ENCODE measurements at regions not wholly inside any gene's neighbourhood (a gene's known extent, or its start where the extent isn't known, plus 50 kb on each side); places are given as distances from the start of the nearest gene placed in this dataset.

DNA sequence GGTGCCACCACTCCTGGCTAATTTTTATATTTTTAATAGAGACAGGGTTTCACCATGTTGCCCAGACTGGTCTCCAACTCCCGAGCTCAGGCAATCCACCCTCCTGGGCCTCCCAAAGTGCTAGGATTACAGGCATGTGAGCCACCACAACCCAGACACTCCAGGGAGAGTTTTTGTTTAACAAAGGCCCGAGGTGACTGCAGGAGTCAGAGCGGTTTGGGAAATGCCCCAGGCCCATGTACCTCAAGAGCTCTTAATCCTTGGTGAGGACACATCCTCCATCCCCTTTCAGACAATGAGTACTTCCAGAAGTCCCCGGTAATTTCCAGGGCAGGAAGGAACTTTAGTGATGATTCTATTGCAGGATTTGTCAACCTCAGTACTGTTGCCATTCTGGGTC, 176.0 kb downstream of the ESRRB start:
- DNase-seq (ENCODE audit: low read depth), result no peak

- DNase-seq (ENCODE audit: low read depth), result no peak
These were observed 188.8 kb downstream of the ESRRB start for GRCh38 chr14:76564471-76565422.

- DNase-seq (ENCODE audit: low read depth), result no peak
These were observed 190.5 kb downstream of the ESRRB start for GRCh38 chr14:76566439-76566838.

- no peak for DNase-seq (ENCODE audit: low read depth)
These were observed 186.7 kb upstream of the VASH1 start for GRCh38 chr14:76574416-76575095.

DNA sequence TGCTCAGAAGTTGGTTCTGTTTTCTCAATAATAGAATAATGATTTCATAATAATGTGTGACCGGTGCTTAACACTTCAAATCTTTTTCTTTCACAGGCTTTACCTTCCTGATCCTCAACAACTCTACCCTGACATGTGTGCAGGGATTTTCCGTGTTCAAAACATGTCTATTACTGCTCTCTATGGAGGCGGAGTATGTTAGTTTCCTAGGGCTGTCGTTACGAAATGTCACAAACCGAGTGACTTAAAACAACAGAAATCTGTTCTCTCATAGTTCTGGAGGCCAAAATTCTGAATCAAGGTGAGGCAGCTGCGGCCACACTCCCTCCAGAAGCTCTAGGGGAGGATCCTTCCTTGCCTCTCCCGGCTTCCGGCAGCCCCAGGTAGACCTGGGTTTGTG, 186.2 kb upstream of the VASH1 start:
- DNase-seq (ENCODE audit: low read depth), result no peak

DNA sequence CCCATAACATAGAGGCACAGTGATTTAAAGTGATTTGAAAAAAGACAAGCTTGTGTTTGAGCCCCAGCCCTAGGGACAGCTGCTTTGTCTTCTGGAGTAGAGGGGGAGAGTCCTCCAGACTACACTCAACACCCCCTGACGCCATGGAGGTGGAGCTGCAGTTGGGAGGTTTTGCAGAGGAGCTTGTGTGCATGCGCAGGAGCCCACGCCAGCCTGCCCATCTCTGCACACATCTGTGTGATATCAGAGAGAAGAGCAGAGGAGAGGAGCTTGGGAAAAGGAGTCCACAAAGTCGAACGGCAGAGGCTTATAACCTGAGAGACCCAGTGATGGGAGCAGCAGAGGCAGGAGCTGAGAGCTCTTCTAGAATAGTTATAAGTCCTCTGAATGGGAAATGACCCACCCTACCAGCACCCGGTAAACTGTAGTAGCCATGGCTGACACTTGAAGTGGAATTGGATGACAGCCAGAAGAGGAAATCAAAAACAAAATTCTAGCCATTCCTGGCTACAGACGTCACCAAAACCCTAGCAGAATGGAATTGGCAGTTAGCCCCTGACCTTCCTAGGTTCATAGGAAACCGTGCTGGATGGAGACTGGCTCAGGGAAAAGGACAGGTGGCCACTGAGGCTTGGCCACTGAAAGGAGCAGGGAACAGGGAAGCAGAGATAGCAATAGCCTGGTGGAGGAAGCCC, 185.1 kb upstream of the VASH1 start:
- DNase-seq (ENCODE audit: low read depth), result no peak

- DNase-seq (ENCODE audit: low read depth), result no peak
These were observed 184.2 kb upstream of the VASH1 start for GRCh38 chr14:76577090-76577489.

DNA sequence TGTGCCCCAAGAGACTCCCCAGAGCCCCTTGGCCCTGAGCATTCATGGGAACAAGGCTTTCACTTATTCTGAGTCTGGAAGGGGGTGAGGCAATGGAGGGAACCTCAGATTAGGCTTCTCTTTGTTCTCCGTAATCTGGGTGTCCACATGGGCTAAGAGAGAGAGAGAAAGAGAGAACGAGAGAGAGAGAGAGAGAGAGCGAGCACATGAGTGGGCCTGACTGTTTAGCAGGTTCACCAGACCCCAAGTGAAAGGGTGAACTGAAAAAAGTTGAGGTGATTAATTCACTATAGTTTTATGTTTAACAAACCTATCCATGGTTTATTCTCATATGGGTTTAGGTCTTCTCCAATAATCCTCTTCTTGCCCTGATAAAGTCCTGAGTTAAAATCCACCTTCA, 183.4 kb upstream of the VASH1 start:
- no peak for DNase-seq (ENCODE audit: low read depth)

GRCh38 chr14:76580399-76580798, 180.9 kb upstream of the VASH1 start:
- no peak for DNase-seq (ENCODE audit: low read depth)

- no peak for DNase-seq (ENCODE audit: low read depth)
These were observed 180.3 kb upstream of the VASH1 start for GRCh38 chr14:76580967-76581366.

- DNase-seq (ENCODE audit: low read depth), result no peak
These were observed 179.7 kb upstream of the VASH1 start for GRCh38 chr14:76581592-76581991.

DNA sequence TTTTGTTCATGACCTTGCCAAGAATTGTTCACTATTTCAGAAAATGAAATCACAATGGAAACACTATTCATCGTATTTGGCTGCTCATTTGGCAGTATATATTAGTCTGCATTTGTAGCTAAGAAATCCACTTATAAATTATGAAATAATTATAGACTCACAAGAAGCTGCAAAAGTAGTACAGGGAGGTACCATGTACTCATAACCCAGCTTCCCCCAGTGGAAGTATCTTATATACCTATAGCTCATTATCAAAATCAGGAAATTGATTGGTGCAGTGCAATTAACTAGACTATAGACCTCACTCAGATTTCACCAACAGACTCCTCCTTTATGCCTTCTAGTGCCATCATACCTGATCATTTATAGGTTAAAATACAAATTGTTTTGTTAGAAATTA, 178.8 kb upstream of the VASH1 start:
- DNase-seq (ENCODE audit: low read depth), result no peak

DNA sequence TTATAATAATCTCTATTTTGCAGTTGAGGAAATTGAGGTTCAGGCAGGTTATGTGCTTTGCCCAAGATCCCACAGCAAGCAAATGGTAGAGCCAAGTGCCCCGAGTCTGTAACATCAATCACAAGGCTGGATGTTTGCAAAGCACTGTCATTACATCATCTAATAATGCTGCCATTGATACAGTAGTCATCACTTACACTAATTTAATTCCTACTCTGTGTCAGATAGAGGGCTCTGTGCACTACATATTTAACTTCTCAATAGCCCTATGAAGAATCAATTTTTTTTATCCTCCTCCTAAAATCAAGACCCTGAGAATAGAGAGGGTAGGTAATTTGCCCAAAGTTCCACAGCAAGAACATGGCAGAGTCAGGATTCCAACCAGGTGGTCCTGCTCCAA, 178.1 kb upstream of the VASH1 start:
- no peak for DNase-seq (ENCODE audit: low read depth)

DNA sequence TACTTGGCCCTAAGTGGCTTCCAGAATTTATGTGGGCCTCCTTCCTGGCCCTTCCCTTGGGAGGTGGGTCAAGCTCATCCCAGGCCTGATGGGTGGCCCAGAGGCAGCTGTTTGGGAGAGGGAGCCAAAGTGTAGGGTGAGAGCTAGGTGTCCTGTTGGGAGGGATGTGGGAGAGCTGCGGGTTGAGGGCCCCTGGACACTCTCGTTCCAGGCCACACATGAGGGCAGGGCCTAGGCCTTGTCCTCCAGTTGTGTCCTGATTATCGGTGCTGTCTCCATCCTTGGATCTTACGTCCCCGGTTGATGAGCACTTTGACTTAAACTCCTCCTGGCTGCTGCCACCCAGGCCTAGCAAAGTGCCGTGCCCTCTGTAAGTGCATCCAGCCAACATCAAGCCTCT, 177.5 kb upstream of the VASH1 start:
- DNase-seq (ENCODE audit: low read depth), result no peak

- DNase-seq (ENCODE audit: low read depth), result no peak
These were observed 177.0 kb upstream of the VASH1 start for GRCh38 chr14:76584271-76584702.

GRCh38 chr14:76585616-76586015, 175.7 kb upstream of the VASH1 start:
- no peak for DNase-seq (ENCODE audit: low read depth)

GRCh38 chr14:76589246-76589645, 172.0 kb upstream of the VASH1 start:
- DNase-seq (ENCODE audit: low read depth), result no peak

DNA sequence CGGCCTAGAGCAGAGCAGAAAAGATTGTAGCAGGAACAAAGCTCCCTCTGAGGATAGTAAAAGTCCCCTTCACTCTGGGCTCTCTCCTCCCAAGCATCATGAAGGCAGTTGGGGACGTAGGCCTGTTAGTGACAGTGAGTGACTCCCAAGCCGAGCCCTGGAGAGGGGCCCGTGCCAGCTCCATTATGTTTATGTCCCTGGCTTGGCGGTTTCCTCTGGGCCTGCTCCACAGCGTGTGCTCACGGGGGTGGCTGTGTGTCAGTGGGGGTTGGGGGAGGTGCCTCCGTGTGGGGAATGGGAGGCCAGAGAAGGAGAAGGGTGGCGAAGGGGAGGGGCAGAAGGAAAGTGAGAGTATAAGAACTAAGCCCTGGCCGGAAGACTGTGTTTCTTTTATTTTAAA, 170.0 kb upstream of the VASH1 start:
- DNase-seq (ENCODE audit: low read depth), result no peak

DNA sequence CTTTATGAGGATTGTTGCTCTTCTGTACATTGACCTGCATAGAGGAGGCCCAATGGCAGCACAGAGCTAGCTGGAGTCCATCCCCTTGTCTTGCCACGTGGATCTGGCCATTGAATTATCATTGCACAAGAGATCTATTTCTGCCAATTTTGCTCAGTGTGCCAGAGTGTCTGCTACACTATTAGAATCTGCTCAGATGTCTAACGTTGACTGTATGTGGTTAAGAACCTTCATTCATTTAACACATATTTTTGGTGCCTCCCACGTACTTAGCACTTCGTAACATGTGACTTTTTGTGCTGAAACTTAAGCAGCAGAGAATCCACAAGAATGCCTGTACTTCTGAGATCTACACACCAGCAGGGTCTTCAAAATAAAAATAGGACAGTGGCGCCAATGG, 166.0 kb upstream of the VASH1 start:
- DNase-seq (ENCODE audit: low read depth), result no peak

DNA sequence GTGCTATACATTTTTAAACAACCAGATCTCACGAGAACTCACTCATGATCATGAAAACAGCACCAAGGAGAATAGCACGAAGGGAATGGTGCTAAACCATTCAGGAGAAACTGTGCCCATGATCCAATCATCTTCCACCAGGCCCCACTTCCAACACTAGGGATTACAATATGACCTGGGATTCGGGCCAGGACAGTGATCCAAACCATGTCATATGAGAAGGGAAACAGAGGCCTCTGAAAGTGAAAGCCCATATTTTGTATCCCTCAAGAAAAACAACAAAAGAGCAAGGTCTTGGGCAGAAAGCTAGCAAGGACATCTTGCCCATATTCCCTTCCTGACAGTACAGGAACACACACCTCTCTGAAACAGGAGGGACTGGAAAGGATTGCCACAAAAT, 163.9 kb upstream of the VASH1 start:
- DNase-seq (ENCODE audit: low read depth), result no peak

- DNase-seq (ENCODE audit: low read depth), result no peak
These were observed 162.1 kb upstream of the VASH1 start for GRCh38 chr14:76599141-76599540.

- no peak for DNase-seq (ENCODE audit: low read depth)
These were observed 161.5 kb upstream of the VASH1 start for GRCh38 chr14:76599559-76600287.

Measured in non-pigmented ciliary epithelial cell (primary cell).